Glutamatergic neuron (in vitro differentiated cells): ENCODE measurements at regions not wholly inside any gene's neighbourhood (a gene's known extent, or its start where the extent isn't known, plus 50 kb on each side); places are given as distances from the start of the nearest gene placed in this dataset.

Source experiments
- DNase-seq: peaks from one replicate; pipeline ENCODE4 v3.0.0; 2022
- H3K27ac Mint-ChIP-seq: one replicate; pipeline ENCODE4 v1.8.0; 2020; ENCODE audit warnings: mild to moderate bottlenecking, mixed read lengths, inconsistent platforms; ENCODE audit not compliant: unreplicated experiment
- H3K27me3 Mint-ChIP-seq: one replicate; pipeline ENCODE4 v1.8.0; 2020; ENCODE audit warnings: mild to moderate bottlenecking, moderate library complexity, mixed read lengths, inconsistent platforms; ENCODE audit not compliant: unreplicated experiment
- H3K36me3 Mint-ChIP-seq: one replicate; pipeline ENCODE4 v1.8.0; 2020; ENCODE audit warnings: mild to moderate bottlenecking, mixed read lengths, inconsistent platforms; ENCODE audit not compliant: unreplicated experiment
- H3K4me1 Mint-ChIP-seq: one replicate; pipeline ENCODE4 v1.8.0; 2020; ENCODE audit warnings: mild to moderate bottlenecking, low read depth, mixed read lengths, inconsistent platforms; ENCODE audit not compliant: unreplicated experiment
- H3K4me3 Mint-ChIP-seq: one replicate; pipeline ENCODE4 v1.8.0; 2020; ENCODE audit warnings: mild to moderate bottlenecking, mixed read lengths, inconsistent platforms; ENCODE audit not compliant: unreplicated experiment
- H3K9me3 Mint-ChIP-seq: one replicate; pipeline ENCODE4 v1.8.0; 2020; ENCODE audit warnings: mild to moderate bottlenecking, moderate library complexity, mixed read lengths, inconsistent platforms; ENCODE audit not compliant: unreplicated experiment
- CTCF ChIP-seq: fragments of 200-600 bp; sonication (generic); IDR thresholded peaks from one replicate; pipeline ENCODE4 v1.5.0; 2021; ENCODE audit not compliant: partially characterized antibody, unreplicated experiment

- Mint-ChIP-seq H3K36me3 (no peaks in the 10 kb centered on the region), H3K27me3 (no peaks in the 10 kb centered on the region)
These were observed 1633.4 kb upstream of the LRRTM1 start for GRCh38 chr2:81937944-81938343.

DNA sequence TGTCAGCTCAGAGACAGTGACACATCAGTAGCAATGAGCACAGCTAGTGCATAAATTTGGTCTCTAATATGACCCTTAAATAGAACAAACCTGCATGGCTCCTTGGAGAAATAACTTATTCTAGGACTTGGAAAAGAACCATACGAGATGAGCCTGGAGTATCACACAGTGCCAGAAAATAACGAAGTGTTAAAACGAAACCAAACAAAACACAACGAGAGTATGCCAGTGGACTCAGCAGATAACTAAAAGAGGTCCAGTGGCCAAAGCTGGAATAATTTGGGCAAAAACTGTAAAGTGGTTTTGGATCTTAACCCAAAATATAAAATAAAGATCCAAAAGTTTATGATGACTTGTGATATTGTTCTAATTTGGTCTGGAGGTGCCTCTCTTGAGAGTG is 1599.0 kb upstream of the LRRTM1 start:
- Mint-ChIP-seq H3K4me3 (no peak overlapping the region), H3K27me3 (no peaks in the 10 kb centered on the region), H3K27ac (no peak overlapping the region), H3K36me3 (no peaks in the 10 kb centered on the region), H3K9me3 (no peaks in the 10 kb centered on the region), H3K4me1 (no peaks in the 10 kb centered on the region)
- no peak for DNase-seq
- TF ChIP-seq CTCF, result no peak

More at GRCh38 chr2:81937944-81938343, 1633.4 kb upstream of the LRRTM1 start:
- TF ChIP-seq CTCF, result no peak
- H3K27ac Mint-ChIP-seq, result no peak overlapping the region
- no peak overlapping the region for H3K4me3 Mint-ChIP-seq
- H3K9me3 Mint-ChIP-seq, result no peaks in the 10 kb centered on the region
- no peaks in the 10 kb centered on the region for H3K4me1 Mint-ChIP-seq
- no peak for DNase-seq

GRCh38 chr2:81901017-81901416 is 1596.5 kb upstream of the LRRTM1 start:
- no peak for TF ChIP-seq CTCF
- Mint-ChIP-seq H3K4me3 (no peak overlapping the region), H3K27me3 (no peaks in the 10 kb centered on the region), H3K9me3 (no peaks in the 10 kb centered on the region), H3K4me1 (no peaks in the 10 kb centered on the region), H3K27ac (no peak overlapping the region), H3K36me3 (no peaks in the 10 kb centered on the region)
- DNase-seq, result no peak

- no peaks in the 10 kb centered on the region for H3K27me3 Mint-ChIP-seq
- TF ChIP-seq CTCF, result no peak
- no peaks in the 10 kb centered on the region for H3K36me3 Mint-ChIP-seq
- no peak overlapping the region for H3K27ac Mint-ChIP-seq
- no peaks in the 10 kb centered on the region for H3K9me3 Mint-ChIP-seq
- H3K4me1 Mint-ChIP-seq, result no peaks in the 10 kb centered on the region
- no peak overlapping the region for H3K4me3 Mint-ChIP-seq
- no peak for DNase-seq
These were observed 1591.2 kb upstream of the LRRTM1 start for GRCh38 chr2:81895620-81896250.

- no peak overlapping the region for H3K4me3 Mint-ChIP-seq
- no peaks in the 10 kb centered on the region for H3K4me1 Mint-ChIP-seq
- no peaks in the 10 kb centered on the region for H3K9me3 Mint-ChIP-seq
- H3K27ac Mint-ChIP-seq, result no peak overlapping the region
- no peak for TF ChIP-seq CTCF
- DNase-seq, result no peak
- no peaks in the 10 kb centered on the region for H3K27me3 Mint-ChIP-seq
- H3K36me3 Mint-ChIP-seq, result no peaks in the 10 kb centered on the region
These were observed 1590.0 kb upstream of the LRRTM1 start for GRCh38 chr2:81894451-81894990.
